Endothelial cell of hepatic sinusoid (primary cell): ENCODE measurements at regions not wholly inside any gene's neighbourhood (a gene's known extent, or its start where the extent isn't known, plus 50 kb on each side); places are given as distances from the start of the nearest gene placed in this dataset.

Experiments
- in situ Hi-C: cut with HindIII; loops from 2 replicates; pipeline ENCODE4 v1.10.0; 2017; ENCODE audit warnings: low sequenced_read_pairs

GRCh38 chr9:120151149-120151548 lies 428.8 kb downstream of the CDK5RAP2 start:
- in situ Hi-C loops = loop anchor here (5.0 kb wide), 1 partner anchor 61 kb away; no protein-coding TSS in a partner anchor

DNA sequence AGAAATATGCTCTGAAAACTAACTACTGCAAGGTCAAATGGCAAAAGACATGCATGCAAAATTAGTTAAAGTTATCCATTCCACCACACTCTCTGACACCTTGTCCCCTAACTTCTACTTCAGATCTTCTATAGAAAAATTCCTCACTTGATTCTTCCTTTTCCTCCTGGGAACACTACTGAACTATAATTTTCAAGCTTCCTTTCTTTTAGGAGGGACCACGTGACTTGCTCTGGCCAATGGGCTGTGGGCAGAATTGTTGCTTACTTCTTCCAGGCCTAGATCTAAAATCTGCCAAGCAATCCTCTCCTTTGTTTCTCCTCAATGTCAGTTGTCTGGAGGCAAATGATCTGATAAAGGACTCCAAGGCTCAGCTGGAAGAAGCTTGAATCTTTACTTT lies 441.0 kb downstream of the CDK5RAP2 start:
- in situ Hi-C loops = no loop called here

DNA sequence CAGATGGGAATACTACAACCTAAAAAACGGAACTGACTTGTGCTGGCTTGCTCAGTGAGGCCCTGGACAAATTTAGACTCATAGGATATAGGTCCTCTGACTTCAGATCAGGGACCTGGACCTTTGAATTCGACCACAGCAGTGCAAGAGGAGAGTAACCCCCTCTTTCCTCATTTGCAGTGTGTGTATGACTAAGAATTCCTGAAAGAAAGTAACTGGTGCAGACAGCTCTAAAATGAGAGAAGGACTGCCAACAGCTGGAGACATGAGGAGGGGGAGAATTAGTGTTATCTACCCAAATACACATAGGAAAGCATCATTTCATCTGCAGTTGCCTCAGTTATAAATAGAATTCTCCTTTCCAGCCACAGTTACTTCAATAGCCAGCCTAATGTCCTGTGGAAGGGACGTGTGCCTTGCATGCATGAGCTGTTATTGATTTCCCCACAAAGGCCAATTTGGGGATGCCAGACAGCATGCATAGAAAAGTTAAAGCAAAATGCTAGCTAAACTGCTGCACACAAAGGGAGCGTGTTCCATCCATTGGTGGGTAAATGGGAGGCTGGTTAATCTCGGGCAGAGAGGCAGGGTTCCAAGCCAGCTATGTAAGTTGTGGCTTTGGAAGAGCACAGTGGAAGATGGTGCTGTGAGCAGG lies 442.7 kb downstream of the CDK5RAP2 start:
- in situ Hi-C loops = no loop called here

DNA sequence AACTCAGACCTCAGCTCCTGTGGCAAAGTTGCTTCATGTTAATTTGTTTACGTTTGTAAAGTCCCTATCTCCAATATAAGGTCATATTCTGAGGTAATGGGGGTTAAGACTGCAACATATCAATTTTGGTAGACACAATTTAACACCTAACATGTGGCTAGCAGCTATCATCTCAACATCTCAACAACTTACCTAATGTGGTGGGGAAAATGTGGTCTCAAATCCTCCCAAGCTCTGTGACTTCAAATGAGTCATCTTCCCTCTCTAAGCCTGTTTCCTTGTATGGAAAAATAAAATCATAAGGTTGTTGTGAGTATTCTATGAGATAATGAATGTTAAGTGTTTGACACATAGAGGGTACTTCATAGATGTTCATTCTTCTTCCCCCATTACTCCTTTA lies 443.3 kb downstream of the CDK5RAP2 start:
- in situ Hi-C loops = no loop called here

- in situ Hi-C loops = no loop called here
Observed at GRCh38 chr9:120117081-120117480, 462.9 kb downstream of the CDK5RAP2 start.

DNA sequence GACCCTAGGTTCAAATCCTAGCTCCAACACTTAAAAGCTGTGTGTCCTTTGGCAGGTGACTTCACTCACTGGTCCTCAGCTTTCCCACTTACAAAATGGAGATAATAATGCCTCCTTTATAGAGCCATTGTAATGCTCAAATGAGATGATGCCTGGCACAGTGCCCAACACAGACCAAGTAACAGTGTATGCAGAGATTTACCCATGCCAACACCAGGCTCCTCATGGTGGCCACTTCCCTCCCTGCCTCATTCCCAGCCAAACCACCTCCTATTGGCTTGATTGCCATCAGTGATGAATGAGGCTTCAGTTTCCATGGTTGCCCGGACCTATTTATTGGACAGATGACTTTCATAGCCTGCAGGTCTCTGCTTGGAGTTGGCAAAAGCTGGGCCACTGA lies 469.4 kb downstream of the CDK5RAP2 start:
- in situ Hi-C loops = no loop called here

GRCh38 chr9:120109242-120109641 lies 470.7 kb downstream of the CDK5RAP2 start:
- in situ Hi-C loops = no loop called here

GRCh38 chr9:120107138-120107537 lies 472.8 kb downstream of the CDK5RAP2 start:
- in situ Hi-C loops = no loop called here

- in situ Hi-C loops = no loop called here
Observed at GRCh38 chr9:120104771-120105170, 475.2 kb downstream of the CDK5RAP2 start.

- in situ Hi-C loops = no loop called here
Observed at GRCh38 chr9:120100595-120100994, 479.4 kb downstream of the CDK5RAP2 start.

- in situ Hi-C loops = no loop called here
Observed at GRCh38 chr9:120099065-120099464, 480.9 kb downstream of the CDK5RAP2 start.

GRCh38 chr9:120098584-120098983 lies 481.4 kb downstream of the CDK5RAP2 start:
- in situ Hi-C loops = no loop called here

DNA sequence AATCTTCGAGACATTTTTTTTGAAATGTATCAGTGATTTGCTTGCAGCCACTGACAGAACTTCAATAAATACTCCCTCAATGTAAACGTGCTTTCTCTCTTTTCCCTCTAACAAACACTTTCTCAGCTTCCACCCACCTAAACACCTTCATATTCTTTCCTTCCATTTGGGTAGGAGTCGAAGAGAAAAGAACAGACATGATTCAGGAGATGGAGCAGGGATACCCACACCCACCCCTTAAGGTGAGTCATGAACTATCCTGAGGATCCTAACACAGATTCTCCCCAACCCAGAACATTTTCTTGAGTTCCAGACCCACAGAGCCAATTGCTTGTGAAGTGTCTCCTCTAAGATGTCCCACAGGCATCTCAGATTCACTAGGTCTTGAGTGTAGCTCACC lies 488.8 kb downstream of the CDK5RAP2 start:
- in situ Hi-C loops = no loop called here

- in situ Hi-C loops = no loop called here
Observed at GRCh38 chr9:120080849-120081248, 499.1 kb downstream of the CDK5RAP2 start.

DNA sequence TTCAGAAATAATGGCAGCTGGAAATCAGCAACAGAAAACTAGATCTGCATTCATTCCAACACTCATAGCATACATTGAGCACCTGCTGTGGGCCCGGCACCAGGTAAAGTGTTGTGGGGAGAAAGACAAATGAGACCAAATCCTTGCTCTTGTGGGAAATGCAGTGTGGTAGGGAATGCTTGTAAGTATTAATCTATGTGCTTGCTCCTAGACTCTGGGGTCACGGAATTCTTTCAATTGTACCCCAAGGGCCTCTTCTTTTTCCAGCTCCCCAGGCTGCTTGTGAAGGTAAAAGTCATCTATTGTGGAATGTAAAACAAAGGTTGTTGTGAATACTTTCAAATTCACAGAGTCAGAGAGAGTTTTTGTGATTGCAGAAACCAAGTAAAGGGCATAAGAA lies 501.9 kb downstream of the CDK5RAP2 start:
- in situ Hi-C loops = no loop called here

DNA sequence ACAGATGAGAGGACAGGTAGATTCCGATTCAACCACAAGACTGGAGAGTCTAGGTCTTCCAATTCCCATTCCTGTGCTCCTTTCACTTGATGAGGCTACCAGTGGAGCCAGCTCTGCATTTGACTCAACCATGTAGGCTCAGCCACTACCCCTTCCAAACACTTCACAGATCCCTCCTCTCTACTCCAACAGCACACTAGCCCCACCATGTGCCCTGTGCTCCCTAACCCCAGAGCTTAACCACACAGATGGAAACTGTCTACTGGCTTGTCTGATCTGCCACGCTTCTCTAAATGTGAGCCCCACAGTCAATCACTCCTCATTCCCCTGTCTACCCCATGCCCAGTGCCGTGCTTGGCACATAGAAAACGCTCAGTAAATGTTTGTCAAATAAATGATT lies 508.2 kb downstream of the CDK5RAP2 start:
- in situ Hi-C loops = no loop called here

DNA sequence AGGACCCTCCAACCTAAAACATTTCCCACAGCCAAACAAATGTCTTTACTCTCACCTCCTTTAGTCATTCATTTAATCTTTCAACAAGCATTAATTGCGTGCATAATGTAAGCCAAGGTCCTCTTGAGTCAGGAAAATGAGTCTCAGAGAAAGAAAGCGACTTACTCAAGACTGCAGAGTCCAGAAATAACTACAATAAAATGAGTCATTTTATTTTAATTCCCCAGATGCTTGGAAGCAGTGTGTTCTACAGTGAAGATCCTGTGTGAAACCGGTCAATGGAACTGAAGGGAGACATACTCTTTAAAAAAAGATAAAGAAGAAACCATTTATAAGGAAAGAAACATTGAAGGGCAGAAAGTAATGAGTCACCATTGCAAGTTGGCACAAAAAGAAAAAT lies 513.7 kb downstream of the CDK5RAP2 start:
- in situ Hi-C loops = no loop called here

DNA sequence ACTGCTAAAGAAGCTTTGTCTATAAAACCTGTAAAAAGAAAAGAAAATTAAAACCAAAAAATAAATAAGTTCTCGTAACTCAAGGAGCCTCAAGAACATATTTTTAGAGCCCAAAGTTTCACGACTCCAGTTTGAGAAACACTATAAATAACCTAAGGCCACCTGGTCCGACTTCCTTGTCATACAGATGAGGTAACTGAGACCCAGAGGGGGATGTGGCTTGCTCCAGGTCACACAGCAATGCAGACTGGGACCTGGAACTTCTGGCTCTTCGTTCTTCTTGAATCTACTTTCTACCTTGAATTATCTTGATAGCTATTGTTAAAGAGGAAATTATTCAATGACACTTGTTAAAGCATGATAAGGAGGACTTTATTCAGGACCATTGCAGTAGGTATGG lies 514.8 kb downstream of the CDK5RAP2 start:
- in situ Hi-C loops = no loop called here

- in situ Hi-C loops = no loop called here
Observed at GRCh38 chr9:120045011-120045410, 535.0 kb downstream of the CDK5RAP2 start.

GRCh38 chr9:120043448-120043847 lies 536.5 kb downstream of the CDK5RAP2 start:
- in situ Hi-C loops = loop anchor here (5.0 kb wide), 1 partner anchor 41 kb away; no protein-coding TSS in a partner anchor

GRCh38 chr9:120040896-120041295 lies 539.1 kb downstream of the CDK5RAP2 start:
- in situ Hi-C loops = loop anchor here (5.0 kb wide), 1 partner anchor 39 kb away; no protein-coding TSS in a partner anchor

- in situ Hi-C loops = no loop called here
Observed at GRCh38 chr9:120038342-120038741, 541.6 kb downstream of the CDK5RAP2 start.

- in situ Hi-C loops = no loop called here
Observed at GRCh38 chr9:120032639-120033038, 547.3 kb downstream of the CDK5RAP2 start.
